A673 (cell line): ENCODE measurements at regions not wholly inside any gene's neighbourhood (a gene's known extent, or its start where the extent isn't known, plus 50 kb on each side); places are given as distances from the start of the nearest gene placed in this dataset.

Experiments
- BruUV-seq: library from RNA; stranded (reverse); fragments of 400-500 nt; replicated peaks from 2 replicates; lab custom pipeline; 2021; lab: Mats Ljungman, UMichigan
- CTCF ChIA-PET: fragments of 300-600 bp; sonication (Branson Sonifier 250); formaldehyde crosslinking; loops from one replicate; lab custom pipeline; 2022; ENCODE audit warnings: antibody characterized with exemption; lab: Charles Lee
- POLR2A ChIA-PET: fragments of 300-600 bp; sonication (Branson Sonifier 250); formaldehyde crosslinking; loops from one replicate; lab custom pipeline; 2022; ENCODE audit warnings: antibody characterized with exemption; ENCODE audit not compliant: low non-redundant PET; lab: Charles Lee
- DNase-seq: peaks from one replicate; pipeline ENCODE4 v3.0.0-alpha.2; 2015; ENCODE audit warnings: low spot score
- H3K27ac ChIP-seq: fragments of 200-600 bp; sonication (generic); 2 replicates; pipeline ENCODE4 v1.5.1; 2016; ENCODE audit warnings: mixed run types, low read depth, mild to moderate bottlenecking, mixed read lengths, antibody characterized with exemption, low read length; ENCODE audit not compliant: poor library complexity, severe bottlenecking
- H3K27me3 ChIP-seq: fragments of 200-600 bp; sonication (generic); replicated peaks from 2 replicates; pipeline ENCODE4 v1.6.1; 2017; ENCODE audit warnings: mixed run types, low read depth, mild to moderate bottlenecking, mixed read lengths, antibody characterized with exemption, low read length; ENCODE audit not compliant: insufficient read depth, poor library complexity
- H3K36me3 ChIP-seq: fragments of 200-600 bp; sonication (generic); 2 replicates; pipeline ENCODE4 v1.6.1; 2016; ENCODE audit warnings: mixed run types, mild to moderate bottlenecking, mixed read lengths, antibody characterized with exemption, low read length; ENCODE audit not compliant: insufficient read depth, poor library complexity, severe bottlenecking
- H3K4me1 ChIP-seq: fragments of 200-600 bp; sonication (generic); 2 replicates; pipeline ENCODE4 v1.6.1; 2017; ENCODE audit warnings: mixed run types, mild to moderate bottlenecking, mixed read lengths, antibody characterized with exemption, low read length; ENCODE audit not compliant: insufficient read depth, poor library complexity, severe bottlenecking
- H3K4me3 ChIP-seq: fragments of 200-600 bp; sonication (generic); 2 replicates; pipeline ENCODE4 v1.5.1; 2016; ENCODE audit warnings: low read depth, mixed run types, mild to moderate bottlenecking, mixed read lengths, low read length; ENCODE audit not compliant: poor library complexity, severe bottlenecking
- H3K9me3 ChIP-seq: fragments of 200-600 bp; sonication (generic); 2 replicates; pipeline ENCODE4 v1.6.1; 2016; ENCODE audit warnings: mixed run types, low read depth, mild to moderate bottlenecking, mixed read lengths, antibody characterized with exemption, low read length; ENCODE audit not compliant: poor library complexity, severe bottlenecking
- CTCF ChIP-seq: fragments of 300-800, 200-600 bp; sonication (generic); conservative IDR thresholded peaks from 2 replicates; pipeline ENCODE4 v1.5.1; 2017; ENCODE audit warnings: low read depth, mild to moderate bottlenecking, antibody characterized with exemption, low read length, moderate library complexity, mixed read lengths
- EZH2 ChIP-seq: fragments of 200-600 bp; sonication (generic); IDR thresholded peaks from 2 replicates; pipeline ENCODE4 v1.6.1; 2017; ENCODE audit warnings: borderline replicate concordance, low read depth, mild to moderate bottlenecking, mixed read lengths, antibody characterized with exemption, low read length; ENCODE audit not compliant: poor library complexity, severe bottlenecking
- intact Hi-C: fragments of 100-400 bp; cut with micrococcal nuclease; formaldehyde crosslinking; loops from one replicate; pipeline ENCODE4 v1.10.0; 2022; ENCODE audit not compliant: unreplicated experiment

GRCh38 chr3:13706886-13707285 is 158.0 kb downstream of the FBLN2 start:
- TF ChIP-seq EZH2, result no peak
- no peak for TF ChIP-seq CTCF
- no peak for DNase-seq
- no peaks in the 10 kb centered on the region for H3K4me1 ChIP-seq
- ChIA-PET POLR2A (no interaction called here), CTCF (no interaction called here)
- H3K27me3 ChIP-seq, result no peaks in the 10 kb centered on the region
- H3K4me3 ChIP-seq, result no peak overlapping the region
- H3K9me3 ChIP-seq, result no peaks in the 10 kb centered on the region
- no TSS peak for BruUV-seq
- intact Hi-C loops, result no loop called here
- no peaks in the 10 kb centered on the region for H3K36me3 ChIP-seq
- H3K27ac ChIP-seq, result no peak overlapping the region

- Histone ChIP-seq H3K4me3 (no peak overlapping the region), H3K27me3 (no peaks in the 10 kb centered on the region), H3K36me3 (no peaks in the 10 kb centered on the region), H3K4me1 (no peaks in the 10 kb centered on the region), H3K27ac (no peak overlapping the region), H3K9me3 (no peaks in the 10 kb centered on the region)
- no peak for TF ChIP-seq EZH2
- TF ChIP-seq CTCF, result no peak
- intact Hi-C loops, result no loop called here
- ChIA-PET CTCF (no interaction called here), POLR2A (no interaction called here)
- no TSS peak for BruUV-seq
- no peak for DNase-seq
Measured at GRCh38 chr3:13706451-13706850, 157.5 kb downstream of the FBLN2 start.

- H3K4me1 ChIP-seq, result no peaks in the 10 kb centered on the region
- intact Hi-C loops, result no loop called here
- H3K9me3 ChIP-seq, result no peaks in the 10 kb centered on the region
- ChIA-PET POLR2A (no interaction called here), CTCF (no interaction called here)
- BruUV-seq, result no TSS peak
- no peak for DNase-seq
- TF ChIP-seq EZH2, result no peak
- no peak for TF ChIP-seq CTCF
- no peaks in the 10 kb centered on the region for H3K27me3 ChIP-seq
- H3K4me3 ChIP-seq, result no peak overlapping the region
- H3K27ac ChIP-seq, result no peak overlapping the region
- no peaks in the 10 kb centered on the region for H3K36me3 ChIP-seq
Measured at GRCh38 chr3:13705702-13706280, 156.9 kb downstream of the FBLN2 start.
